ENCODE measurements at regions not wholly inside any gene's neighbourhood (a gene's known extent, or its start where the extent isn't known, plus 50 kb on each side); places are given as distances from the start of the nearest gene placed in this dataset.

DNA sequence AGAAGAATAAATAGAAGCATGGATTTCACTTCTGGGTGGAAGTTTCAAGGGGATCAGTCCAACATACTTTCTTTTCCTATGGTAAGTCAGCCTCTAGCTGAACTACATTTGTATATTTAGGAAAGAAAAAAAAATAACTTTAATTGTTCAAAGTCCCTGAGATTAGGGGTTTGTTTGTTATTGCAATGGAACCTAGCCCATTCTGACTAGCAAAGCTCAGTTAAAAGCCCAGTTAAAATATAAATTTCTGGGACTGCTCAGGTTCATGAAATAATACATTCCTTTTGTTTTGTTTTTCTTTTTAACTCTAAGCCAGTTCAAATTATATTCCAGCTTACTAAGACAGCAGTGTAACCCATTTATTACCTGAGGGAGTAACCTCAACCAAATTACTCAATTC, 2069.6 kb upstream of the CELF4 start:
- TF ChIP-seq, protein P1, sequence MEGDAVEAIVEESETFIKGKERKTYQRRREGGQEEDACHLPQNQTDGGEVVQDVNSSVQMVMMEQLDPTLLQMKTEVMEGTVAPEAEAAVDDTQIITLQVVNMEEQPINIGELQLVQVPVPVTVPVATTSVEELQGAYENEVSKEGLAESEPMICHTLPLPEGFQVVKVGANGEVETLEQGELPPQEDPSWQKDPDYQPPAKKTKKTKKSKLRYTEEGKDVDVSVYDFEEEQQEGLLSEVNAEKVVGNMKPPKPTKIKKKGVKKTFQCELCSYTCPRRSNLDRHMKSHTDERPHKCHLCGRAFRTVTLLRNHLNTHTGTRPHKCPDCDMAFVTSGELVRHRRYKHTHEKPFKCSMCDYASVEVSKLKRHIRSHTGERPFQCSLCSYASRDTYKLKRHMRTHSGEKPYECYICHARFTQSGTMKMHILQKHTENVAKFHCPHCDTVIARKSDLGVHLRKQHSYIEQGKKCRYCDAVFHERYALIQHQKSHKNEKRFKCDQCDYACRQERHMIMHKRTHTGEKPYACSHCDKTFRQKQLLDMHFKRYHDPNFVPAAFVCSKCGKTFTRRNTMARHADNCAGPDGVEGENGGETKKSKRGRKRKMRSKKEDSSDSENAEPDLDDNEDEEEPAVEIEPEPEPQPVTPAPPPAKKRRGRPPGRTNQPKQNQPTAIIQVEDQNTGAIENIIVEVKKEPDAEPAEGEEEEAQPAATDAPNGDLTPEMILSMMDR (IDR thresholded peaks at IDR 0.05), result no peak
- TF ChIP-seq POLR2A (IDR thresholded peaks at IDR 0.05), result no peak

Measured in testis (tissue), 2 donors.